ENCODE measurements at regions not wholly inside any gene's neighbourhood (a gene's known extent, or its start where the extent isn't known, plus 50 kb on each side); places are given as distances from the start of the nearest gene placed in this dataset.

GRCh38 chr1:199789141-199789540, 238.4 kb upstream of the NR5A2 start:
- H3K27me3 Mint-ChIP-seq (ENCODE audit: low read depth): no peaks in the 10 kb centered on the region
- H3K4me1 Mint-ChIP-seq: peaks cover 2% of the 10 kb centered on the region
- no peaks in the 10 kb centered on the region for H3K36me3 Mint-ChIP-seq (ENCODE audit: low read depth)
- H3K4me3 Mint-ChIP-seq: no peak overlapping the region
- H3K9me3 Mint-ChIP-seq: no peaks in the 10 kb centered on the region
- TF ChIP-seq CTCF (IDR thresholded peaks at IDR 0.05; ENCODE audit: unreplicated experiment in 3 of 3): no peak
- no peak overlapping the region for H3K27ac Mint-ChIP-seq

- H3K4me3 Mint-ChIP-seq: no peak overlapping the region
- no peak for TF ChIP-seq CTCF (IDR thresholded peaks at IDR 0.05; ENCODE audit: unreplicated experiment in 3 of 3)
- H3K4me1 Mint-ChIP-seq: no peaks in the 10 kb centered on the region
- no peak overlapping the region for H3K27ac Mint-ChIP-seq
- no peaks in the 10 kb centered on the region for H3K36me3 Mint-ChIP-seq (ENCODE audit: low read depth)
- no peaks in the 10 kb centered on the region for H3K9me3 Mint-ChIP-seq
- no peaks in the 10 kb centered on the region for H3K27me3 Mint-ChIP-seq (ENCODE audit: low read depth)
Observed at GRCh38 chr1:199791495-199791894, 236.0 kb upstream of the NR5A2 start.

- no peaks in the 10 kb centered on the region for H3K27me3 Mint-ChIP-seq (ENCODE audit: low read depth)
- TF ChIP-seq CTCF (IDR thresholded peaks at IDR 0.05; ENCODE audit: unreplicated experiment in 3 of 3): no peak
- H3K4me1 Mint-ChIP-seq: no peaks in the 10 kb centered on the region
- no peak overlapping the region for H3K27ac Mint-ChIP-seq
- H3K4me3 Mint-ChIP-seq: no peak overlapping the region
- H3K9me3 Mint-ChIP-seq: no peaks in the 10 kb centered on the region
- no peaks in the 10 kb centered on the region for H3K36me3 Mint-ChIP-seq (ENCODE audit: low read depth)
Observed at GRCh38 chr1:199792874-199793273, 234.6 kb upstream of the NR5A2 start.

- Mint-ChIP-seq H3K4me3 (no peak overlapping the region), H3K27ac (no peak overlapping the region), H3K9me3 (no peaks in the 10 kb centered on the region), H3K4me1 (no peaks in the 10 kb centered on the region), H3K27me3 (ENCODE audit: low read depth) (peaks cover 3% of the 10 kb centered on the region), H3K36me3 (ENCODE audit: low read depth) (no peaks in the 10 kb centered on the region)
- TF ChIP-seq CTCF (IDR thresholded peaks at IDR 0.05; ENCODE audit: unreplicated experiment in 3 of 3): no peak
Observed at GRCh38 chr1:199794105-199794863, 233.2 kb upstream of the NR5A2 start.

GRCh38 chr1:199799116-199799515, 228.4 kb upstream of the NR5A2 start:
- H3K9me3 Mint-ChIP-seq: peaks cover 4% of the 10 kb centered on the region
- H3K4me3 Mint-ChIP-seq: no peak overlapping the region
- TF ChIP-seq CTCF (IDR thresholded peaks at IDR 0.05; ENCODE audit: unreplicated experiment in 3 of 3): no peak
- H3K27me3 Mint-ChIP-seq (ENCODE audit: low read depth): peaks cover 7% of the 10 kb centered on the region
- no peaks in the 10 kb centered on the region for H3K4me1 Mint-ChIP-seq
- H3K27ac Mint-ChIP-seq: no peak overlapping the region
- H3K36me3 Mint-ChIP-seq (ENCODE audit: low read depth): no peaks in the 10 kb centered on the region

GRCh38 chr1:199804526-199804925, 223.0 kb upstream of the NR5A2 start:
- Mint-ChIP-seq H3K27ac (no peak overlapping the region), H3K9me3 (peaks cover 4% of the 10 kb centered on the region), H3K4me1 (no peaks in the 10 kb centered on the region), H3K27me3 (ENCODE audit: low read depth) (peaks cover 3% of the 10 kb centered on the region), H3K36me3 (ENCODE audit: low read depth) (no peaks in the 10 kb centered on the region), H3K4me3 (no peak overlapping the region)
- no peak for TF ChIP-seq CTCF (IDR thresholded peaks at IDR 0.05; ENCODE audit: unreplicated experiment in 3 of 3)
